ENCODE measurements at regions not wholly inside any gene's neighbourhood (a gene's known extent, or its start where the extent isn't known, plus 50 kb on each side); places are given as distances from the start of the nearest gene placed in this dataset.

DNA sequence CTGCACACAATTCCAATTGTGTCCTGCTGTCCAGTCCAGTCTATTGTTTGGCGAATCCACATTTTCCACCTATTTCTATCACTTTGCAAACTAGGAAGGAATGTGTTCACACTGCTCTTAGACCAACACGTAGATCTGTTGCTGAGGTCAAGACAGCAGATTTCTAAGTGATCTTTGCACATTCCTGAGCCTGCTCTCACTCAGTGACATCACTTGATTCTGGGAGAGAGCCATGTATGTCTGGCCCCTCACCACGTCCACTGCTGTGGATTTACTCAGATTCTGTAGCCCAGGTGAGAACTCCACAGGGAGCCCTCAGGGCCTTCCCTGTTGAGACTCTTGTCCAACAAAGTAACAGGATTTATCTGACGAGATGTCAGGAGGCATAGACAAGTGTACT is 317.2 kb downstream of the TSN start:
- H3K27ac ChIP-seq (replicated peaks): no peak overlapping the region
- H3K27me3 ChIP-seq (ENCODE audit: insufficient read depth, poor library complexity, severe bottlenecking): peaks cover 2% of the 10 kb centered on the region
- TF ChIP-seq POLR2AphosphoS5 (IDR thresholded peaks at IDR 0.05; ENCODE audit: low read depth): no peak
- TF ChIP-seq GABPA (IDR thresholded peaks at IDR 0.05; ENCODE audit: low read depth): no peak
- TF ChIP-seq, protein P1, sequence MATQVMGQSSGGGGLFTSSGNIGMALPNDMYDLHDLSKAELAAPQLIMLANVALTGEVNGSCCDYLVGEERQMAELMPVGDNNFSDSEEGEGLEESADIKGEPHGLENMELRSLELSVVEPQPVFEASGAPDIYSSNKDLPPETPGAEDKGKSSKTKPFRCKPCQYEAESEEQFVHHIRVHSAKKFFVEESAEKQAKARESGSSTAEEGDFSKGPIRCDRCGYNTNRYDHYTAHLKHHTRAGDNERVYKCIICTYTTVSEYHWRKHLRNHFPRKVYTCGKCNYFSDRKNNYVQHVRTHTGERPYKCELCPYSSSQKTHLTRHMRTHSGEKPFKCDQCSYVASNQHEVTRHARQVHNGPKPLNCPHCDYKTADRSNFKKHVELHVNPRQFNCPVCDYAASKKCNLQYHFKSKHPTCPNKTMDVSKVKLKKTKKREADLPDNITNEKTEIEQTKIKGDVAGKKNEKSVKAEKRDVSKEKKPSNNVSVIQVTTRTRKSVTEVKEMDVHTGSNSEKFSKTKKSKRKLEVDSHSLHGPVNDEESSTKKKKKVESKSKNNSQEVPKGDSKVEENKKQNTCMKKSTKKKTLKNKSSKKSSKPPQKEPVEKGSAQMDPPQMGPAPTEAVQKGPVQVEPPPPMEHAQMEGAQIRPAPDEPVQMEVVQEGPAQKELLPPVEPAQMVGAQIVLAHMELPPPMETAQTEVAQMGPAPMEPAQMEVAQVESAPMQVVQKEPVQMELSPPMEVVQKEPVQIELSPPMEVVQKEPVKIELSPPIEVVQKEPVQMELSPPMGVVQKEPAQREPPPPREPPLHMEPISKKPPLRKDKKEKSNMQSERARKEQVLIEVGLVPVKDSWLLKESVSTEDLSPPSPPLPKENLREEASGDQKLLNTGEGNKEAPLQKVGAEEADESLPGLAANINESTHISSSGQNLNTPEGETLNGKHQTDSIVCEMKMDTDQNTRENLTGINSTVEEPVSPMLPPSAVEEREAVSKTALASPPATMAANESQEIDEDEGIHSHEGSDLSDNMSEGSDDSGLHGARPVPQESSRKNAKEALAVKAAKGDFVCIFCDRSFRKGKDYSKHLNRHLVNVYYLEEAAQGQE (IDR thresholded peaks at IDR 0.05; ENCODE audit: insufficient replicate concordance, low read depth): no peak
- no peak for TF ChIP-seq CTCF (IDR thresholded peaks at IDR 0.05; ENCODE audit: insufficient read depth, low read length)
- no peak for TF ChIP-seq SPI1 (IDR thresholded peaks at IDR 0.05; ENCODE audit: borderline replicate concordance, low read depth)
- DNase-seq (ENCODE audit: low read depth in 1 of 2, low spot score in 1 of 2): no peak
- H3K4me3 ChIP-seq (replicated peaks; ENCODE audit: insufficient read depth, low read length): no peak overlapping the region

DNA sequence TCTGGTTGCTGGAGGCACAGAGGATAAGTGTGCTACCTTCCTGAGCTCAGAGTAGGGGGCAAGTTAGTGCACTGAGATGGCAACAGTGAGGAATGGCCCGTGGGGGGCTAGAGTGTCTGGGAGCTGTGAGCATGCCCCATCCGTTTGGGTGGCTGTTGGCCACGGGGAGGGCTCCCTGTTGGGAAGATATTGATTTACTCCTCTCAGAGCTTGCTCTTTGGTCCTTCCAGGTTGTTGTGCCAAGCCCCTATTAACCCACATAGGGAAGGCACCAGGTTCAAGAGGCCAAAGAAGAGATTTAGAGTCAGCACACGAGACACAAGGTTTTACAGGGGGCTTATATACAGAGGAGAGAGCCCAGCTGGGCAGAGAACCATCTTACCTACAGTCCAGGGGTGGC is 318.8 kb downstream of the TSN start:
- Histone ChIP-seq H3K4me3 (replicated peaks; ENCODE audit: insufficient read depth, low read length) (no peak overlapping the region), H3K27ac (replicated peaks) (no peak overlapping the region), H3K27me3 (ENCODE audit: insufficient read depth, poor library complexity, severe bottlenecking) (peaks cover 2% of the 10 kb centered on the region)
- no peak for TF ChIP-seq CTCF (IDR thresholded peaks at IDR 0.05; ENCODE audit: insufficient read depth, low read length)
- no peak for TF ChIP-seq POLR2AphosphoS5 (IDR thresholded peaks at IDR 0.05; ENCODE audit: low read depth)
- no peak for TF ChIP-seq GABPA (IDR thresholded peaks at IDR 0.05; ENCODE audit: low read depth)
- no peak for TF ChIP-seq SPI1 (IDR thresholded peaks at IDR 0.05; ENCODE audit: borderline replicate concordance, low read depth)
- TF ChIP-seq, protein P1 (IDR thresholded peaks at IDR 0.05; ENCODE audit: insufficient replicate concordance, low read depth): no peak
- DNase-seq (ENCODE audit: low read depth in 1 of 2, low spot score in 1 of 2): no peak

DNA sequence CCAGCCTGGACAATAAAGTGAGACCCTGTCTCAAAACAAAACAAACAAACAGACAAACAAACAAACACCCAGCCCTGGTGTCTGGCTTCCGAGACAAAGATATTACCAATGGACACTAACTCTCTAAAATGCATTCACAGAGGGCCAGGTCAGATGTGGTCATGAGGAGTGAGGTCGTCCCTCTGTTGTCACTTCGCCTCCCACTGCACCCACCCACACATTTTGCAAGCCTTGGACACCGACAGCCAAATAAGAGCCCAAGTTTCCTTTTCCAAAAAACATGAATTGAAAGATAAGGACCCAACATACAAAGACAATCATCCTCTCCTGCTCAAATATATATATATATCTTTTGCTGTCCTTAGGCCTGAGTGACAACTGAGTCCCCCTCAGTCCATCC is 319.9 kb downstream of the TSN start:
- H3K27me3 ChIP-seq (ENCODE audit: insufficient read depth, poor library complexity, severe bottlenecking): peaks cover 2% of the 10 kb centered on the region
- no peak for DNase-seq (ENCODE audit: low read depth in 1 of 2, low spot score in 1 of 2)
- H3K27ac ChIP-seq (replicated peaks): no peak overlapping the region
- H3K4me3 ChIP-seq (replicated peaks; ENCODE audit: insufficient read depth, low read length): no peak overlapping the region
- no peak for TF ChIP-seq CTCF (IDR thresholded peaks at IDR 0.05; ENCODE audit: insufficient read depth, low read length)
- no peak for TF ChIP-seq POLR2AphosphoS5 (IDR thresholded peaks at IDR 0.05; ENCODE audit: low read depth)
- no peak for TF ChIP-seq SPI1 (IDR thresholded peaks at IDR 0.05; ENCODE audit: borderline replicate concordance, low read depth)
- no peak for TF ChIP-seq GABPA (IDR thresholded peaks at IDR 0.05; ENCODE audit: low read depth)
- TF ChIP-seq, protein P1 (IDR thresholded peaks at IDR 0.05; ENCODE audit: insufficient replicate concordance, low read depth): no peak

Data from HL-60 (cell line).